ENCODE measurements at regions not wholly inside any gene's neighbourhood (a gene's known extent, or its start where the extent isn't known, plus 50 kb on each side); places are given as distances from the start of the nearest gene placed in this dataset.
"Not testable (repeated sequence)": the region's sequence is repeated elsewhere in the genome, so short reads cannot be mapped to it uniquely, and the experiment has no call there.

DNA sequence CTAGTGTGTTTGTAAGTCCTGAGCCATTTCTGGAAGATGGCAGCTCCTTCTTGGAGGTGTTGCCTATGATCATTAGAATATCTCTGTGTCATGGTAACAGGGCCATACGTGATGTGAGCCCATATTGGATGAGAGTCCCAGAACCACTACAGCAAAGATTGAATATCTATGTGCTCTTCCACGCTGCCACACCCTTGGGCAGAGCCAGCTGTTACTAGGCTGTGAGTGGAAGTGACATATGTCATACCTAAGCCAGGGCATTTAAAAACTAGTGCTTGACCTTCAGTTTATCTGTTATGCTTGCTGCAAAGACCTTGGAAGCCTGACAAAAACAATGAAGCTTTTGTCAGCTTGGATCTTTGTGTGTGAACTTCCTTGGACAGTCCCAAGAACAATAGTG lies 495.1 kb upstream of the CCDC196 start:
- TF ChIP-seq, protein P1, sequence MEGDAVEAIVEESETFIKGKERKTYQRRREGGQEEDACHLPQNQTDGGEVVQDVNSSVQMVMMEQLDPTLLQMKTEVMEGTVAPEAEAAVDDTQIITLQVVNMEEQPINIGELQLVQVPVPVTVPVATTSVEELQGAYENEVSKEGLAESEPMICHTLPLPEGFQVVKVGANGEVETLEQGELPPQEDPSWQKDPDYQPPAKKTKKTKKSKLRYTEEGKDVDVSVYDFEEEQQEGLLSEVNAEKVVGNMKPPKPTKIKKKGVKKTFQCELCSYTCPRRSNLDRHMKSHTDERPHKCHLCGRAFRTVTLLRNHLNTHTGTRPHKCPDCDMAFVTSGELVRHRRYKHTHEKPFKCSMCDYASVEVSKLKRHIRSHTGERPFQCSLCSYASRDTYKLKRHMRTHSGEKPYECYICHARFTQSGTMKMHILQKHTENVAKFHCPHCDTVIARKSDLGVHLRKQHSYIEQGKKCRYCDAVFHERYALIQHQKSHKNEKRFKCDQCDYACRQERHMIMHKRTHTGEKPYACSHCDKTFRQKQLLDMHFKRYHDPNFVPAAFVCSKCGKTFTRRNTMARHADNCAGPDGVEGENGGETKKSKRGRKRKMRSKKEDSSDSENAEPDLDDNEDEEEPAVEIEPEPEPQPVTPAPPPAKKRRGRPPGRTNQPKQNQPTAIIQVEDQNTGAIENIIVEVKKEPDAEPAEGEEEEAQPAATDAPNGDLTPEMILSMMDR (conservative IDR thresholded peaks at IDR 0.05) = no peak
- Mint-ChIP-seq H3K27me3 (peaks cover 12% of the 10 kb centered on the region), H3K4me3 (no peak overlapping the region), H3K36me3 (no peaks in the 10 kb centered on the region), H3K27ac (no peak overlapping the region), H3K9me3 (no peaks in the 10 kb centered on the region), H3K4me1 (ENCODE audit: unreplicated experiment) (peaks cover 4% of the 10 kb centered on the region)
- DNase-seq (ENCODE audit: extremely low spot score, unreplicated experiment) = no peak

DNA sequence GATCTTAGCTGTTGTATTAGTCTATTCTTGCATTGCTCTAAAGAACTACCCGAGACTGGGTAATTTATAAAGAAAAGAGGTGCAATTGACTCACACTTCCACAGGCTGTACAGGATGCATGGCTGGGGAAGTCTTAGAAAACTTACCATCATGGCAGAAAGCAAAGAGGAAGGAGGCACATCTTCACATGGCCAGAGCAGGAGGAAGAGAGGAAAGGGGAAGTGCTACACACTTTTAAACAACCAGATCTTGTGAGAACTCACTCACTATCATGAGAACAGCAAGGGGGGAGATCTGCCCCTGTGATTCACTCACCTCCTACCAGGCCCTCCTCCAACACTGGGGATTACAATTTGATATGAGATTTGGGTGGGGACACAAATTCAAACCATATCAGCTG lies 494.2 kb upstream of the CCDC196 start:
- not testable (repeated sequence) for DNase-seq (ENCODE audit: extremely low spot score, unreplicated experiment); H3K9me3 Mint-ChIP-seq

DNA sequence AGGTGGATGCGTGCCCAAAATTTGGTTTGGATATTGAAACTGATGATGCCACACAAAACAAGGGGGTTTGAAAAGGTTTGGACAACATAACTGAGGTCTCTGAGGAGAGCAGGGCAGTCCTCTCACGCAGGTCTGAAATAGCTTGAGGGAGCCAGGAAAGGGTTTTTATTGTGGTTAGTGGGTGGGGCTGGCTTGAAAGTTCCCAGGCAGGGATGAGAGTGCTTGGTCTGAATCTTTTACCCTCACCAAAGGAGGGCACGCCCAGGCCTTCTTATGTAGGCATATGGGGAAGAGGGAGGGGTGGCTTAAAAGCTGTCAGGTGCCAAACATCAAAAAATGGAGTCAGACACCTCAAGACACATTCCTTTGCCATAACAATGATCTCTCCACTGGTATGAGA lies 493.1 kb upstream of the CCDC196 start:
- H3K27me3 Mint-ChIP-seq = peaks cover 5% of the 10 kb centered on the region
- TF ChIP-seq, protein P1 (conservative IDR thresholded peaks at IDR 0.05) = no peak
- no peak overlapping the region for H3K4me3 Mint-ChIP-seq
- H3K27ac Mint-ChIP-seq = no peak overlapping the region
- no peaks in the 10 kb centered on the region for H3K36me3 Mint-ChIP-seq
- H3K4me1 Mint-ChIP-seq (ENCODE audit: unreplicated experiment) = no peaks in the 10 kb centered on the region
- no peak for DNase-seq (ENCODE audit: extremely low spot score, unreplicated experiment)
- no peaks in the 10 kb centered on the region for H3K9me3 Mint-ChIP-seq

More for the DNA sequence above, 494.2 kb upstream of the CCDC196 start:
- not testable (repeated sequence) for H3K36me3 Mint-ChIP-seq; H3K4me1 Mint-ChIP-seq (ENCODE audit: unreplicated experiment); H3K27me3 Mint-ChIP-seq; H3K4me3 Mint-ChIP-seq; H3K27ac Mint-ChIP-seq

DNA sequence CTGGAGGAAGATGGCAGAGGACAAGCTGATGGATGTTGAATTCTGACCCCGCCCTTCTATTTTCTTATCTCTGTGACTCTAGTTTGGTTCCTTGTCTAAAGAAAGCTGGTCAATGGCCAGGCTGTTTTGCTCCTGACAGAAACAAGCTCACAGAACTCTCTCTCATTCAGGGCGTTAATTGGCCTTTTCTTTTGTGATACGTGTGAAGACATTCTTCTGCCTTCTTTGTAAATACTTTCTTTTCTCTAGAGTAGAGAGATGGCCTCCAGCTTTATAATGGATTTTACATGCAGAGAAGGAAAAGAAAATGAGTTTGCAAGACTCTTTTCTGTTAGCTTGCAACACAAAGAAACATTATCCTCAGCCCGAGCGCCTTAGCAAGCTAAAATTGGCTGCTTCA lies 492.2 kb upstream of the CCDC196 start:
- no peak overlapping the region for H3K27ac Mint-ChIP-seq
- no peak for DNase-seq (ENCODE audit: extremely low spot score, unreplicated experiment)
- H3K9me3 Mint-ChIP-seq = no peaks in the 10 kb centered on the region
- no peak overlapping the region for H3K4me3 Mint-ChIP-seq
- no peaks in the 10 kb centered on the region for H3K36me3 Mint-ChIP-seq
- H3K27me3 Mint-ChIP-seq = peaks cover 5% of the 10 kb centered on the region
- TF ChIP-seq, protein P1 (conservative IDR thresholded peaks at IDR 0.05) = no peak
- H3K4me1 Mint-ChIP-seq (ENCODE audit: unreplicated experiment) = no peaks in the 10 kb centered on the region

DNA sequence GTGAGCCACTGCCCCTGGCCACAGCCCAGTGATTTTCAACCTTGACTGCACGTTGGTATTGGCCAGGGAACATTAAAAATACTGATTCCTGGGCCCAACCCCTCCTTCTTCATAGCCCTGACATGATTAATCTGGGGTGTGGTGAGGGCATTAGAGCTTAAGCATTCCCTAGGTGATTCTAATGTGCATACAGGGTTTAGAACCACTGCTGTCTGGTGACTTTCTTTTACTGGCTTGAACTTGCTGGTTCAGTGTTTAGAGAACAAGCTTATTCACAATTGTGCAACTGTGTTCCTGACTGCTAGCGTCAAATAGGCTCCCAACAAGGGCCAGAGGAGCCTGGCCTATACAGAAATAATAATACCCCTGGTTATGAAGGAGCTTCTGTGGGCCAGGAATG lies 488.8 kb upstream of the CCDC196 start:
- no peak for DNase-seq (ENCODE audit: extremely low spot score, unreplicated experiment)
- Mint-ChIP-seq H3K36me3 (no peaks in the 10 kb centered on the region), H3K4me1 (ENCODE audit: unreplicated experiment) (no peaks in the 10 kb centered on the region), H3K9me3 (peaks cover 7% of the 10 kb centered on the region), H3K27me3 (peaks cover 3% of the 10 kb centered on the region), H3K27ac (no peak overlapping the region), H3K4me3 (no peak overlapping the region)
- TF ChIP-seq, protein P1 (conservative IDR thresholded peaks at IDR 0.05) = no peak

DNA sequence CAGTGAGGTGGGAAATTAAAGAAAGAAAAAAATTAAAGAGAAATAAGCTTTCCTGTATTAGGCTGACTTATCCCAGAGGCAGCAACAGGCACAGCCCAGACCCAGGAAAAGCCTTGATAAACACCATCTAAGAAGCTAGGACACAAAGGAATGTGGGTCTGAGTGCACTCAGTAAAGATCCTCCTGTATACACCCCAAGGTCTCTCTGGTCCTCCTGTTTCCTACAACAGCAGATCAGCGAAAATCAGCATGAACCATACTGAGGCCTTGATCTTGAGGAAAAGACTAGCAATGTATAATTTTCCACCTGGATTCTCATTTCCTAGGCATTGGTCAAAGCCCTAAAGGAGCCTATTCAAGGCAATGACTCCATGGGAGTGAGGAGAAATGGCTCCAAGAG lies 486.3 kb upstream of the CCDC196 start:
- Mint-ChIP-seq H3K27ac (no peak overlapping the region), H3K9me3 (peaks cover 7% of the 10 kb centered on the region), H3K4me1 (ENCODE audit: unreplicated experiment) (no peaks in the 10 kb centered on the region), H3K4me3 (no peak overlapping the region), H3K27me3 (no peaks in the 10 kb centered on the region), H3K36me3 (no peaks in the 10 kb centered on the region)
- no peak for DNase-seq (ENCODE audit: extremely low spot score, unreplicated experiment)
- TF ChIP-seq, protein P1 (conservative IDR thresholded peaks at IDR 0.05) = no peak
